OCI-LY7 (cell line): ENCODE measurements at regions not wholly inside any gene's neighbourhood (a gene's known extent, or its start where the extent isn't known, plus 50 kb on each side); places are given as distances from the start of the nearest gene placed in this dataset.

Experiments used
- BruUV-seq: library from RNA; stranded (reverse); fragments of 400-500 nt; replicated peaks from 2 replicates; lab custom pipeline; 2021; lab: Mats Ljungman, UMichigan
- CTCF ChIA-PET: fragments of 300-600 bp; sonication (Branson Sonifier 250); formaldehyde crosslinking; loops from one replicate; lab custom pipeline; 2022; ENCODE audit warnings: antibody characterized with exemption; ENCODE audit not compliant: unreplicated experiment; lab: Charles Lee
- POLR2A ChIA-PET: fragments of 300-600 bp; sonication (Branson Sonifier 250); formaldehyde crosslinking; loops from one replicate; lab custom pipeline; 2022; ENCODE audit warnings: antibody characterized with exemption; lab: Charles Lee
- DNase-seq: peaks from one replicate; pipeline ENCODE4 v3.0.0-alpha.2; 2015; ENCODE audit warnings: low spot score
- H2AFZ ChIP-seq: fragments of 200-600 bp; sonication (generic), shearing (Covaris generic); 2 replicates; pipeline ENCODE4 v1.6.1; 2014; ENCODE audit warnings: mild to moderate bottlenecking, antibody characterized with exemption, low read length, moderate library complexity
- H3K27ac ChIP-seq: fragments of 200-600 bp; sonication (generic); 2 replicates; pipeline ENCODE4 v1.5.1; 2014; ENCODE audit warnings: mixed run types, low read depth, mild to moderate bottlenecking, moderate library complexity, low read length, inconsistent platforms; ENCODE audit not compliant: poor library complexity, severe bottlenecking
- H3K36me3 ChIP-seq: fragments of 200-600 bp; sonication (generic); 2 replicates; pipeline ENCODE4 v1.6.1; 2014; ENCODE audit warnings: mild to moderate bottlenecking, antibody characterized with exemption, low read length, moderate library complexity, mixed read lengths; ENCODE audit not compliant: insufficient read depth
- H3K4me1 ChIP-seq: fragments of 200-600 bp; sonication (generic); 2 replicates; pipeline ENCODE4 v1.5.1; 2014; ENCODE audit warnings: mild to moderate bottlenecking, low read length; ENCODE audit not compliant: insufficient read depth, poor library complexity, severe bottlenecking
- H3K4me2 ChIP-seq: fragments of 200-600 bp; sonication (generic); 2 replicates; pipeline ENCODE4 v1.6.1; 2014; ENCODE audit warnings: mild to moderate bottlenecking, low read length
- H3K4me3 ChIP-seq: fragments of 200-600 bp; sonication (generic); 2 replicates; pipeline ENCODE4 v1.5.1; 2014; ENCODE audit warnings: mild to moderate bottlenecking, low read depth, low read length; ENCODE audit not compliant: poor library complexity, severe bottlenecking
- H3K79me2 ChIP-seq: fragments of 200-600 bp; sonication (generic); 2 replicates; pipeline ENCODE4 v1.6.1; 2016; ENCODE audit warnings: low read depth, mild to moderate bottlenecking, low read length, moderate library complexity, mixed read lengths; ENCODE audit not compliant: insufficient read depth
- H3K9me2 ChIP-seq: fragments of 200-600 bp; sonication (generic); 2 replicates; pipeline ENCODE4 v1.6.1; 2016; ENCODE audit warnings: mild to moderate bottlenecking, low read length, mixed read lengths; ENCODE audit not compliant: insufficient read depth
- H3K9me3 ChIP-seq: fragments of 200-600 bp; sonication (generic); 2 replicates; pipeline ENCODE4 v1.6.1; 2014; ENCODE audit warnings: mild to moderate bottlenecking, mixed run types, low read length, mixed read lengths
- H4K20me1 ChIP-seq: fragments of 200-600 bp; sonication (generic); 2 replicates; pipeline ENCODE4 v1.6.1; 2014; ENCODE audit warnings: mild to moderate bottlenecking, antibody characterized with exemption, low read length, moderate library complexity, mixed read lengths; ENCODE audit not compliant: insufficient read depth
- CTCF ChIP-seq: fragments of 200-600 bp; sonication (generic); conservative IDR thresholded peaks from 2 replicates; pipeline ENCODE4 v1.5.1; 2014; ENCODE audit warnings: mild to moderate bottlenecking, antibody characterized with exemption, low read length, moderate library complexity, mixed read lengths
- EZH2phosphoT487 ChIP-seq: fragments of 200-600 bp; sonication (generic); IDR thresholded peaks from 2 replicates; pipeline ENCODE4 v1.6.1; 2018; ENCODE audit warnings: low read depth, borderline replicate concordance, mild to moderate bottlenecking, mixed run types, antibody characterized with exemption, low read length, moderate library complexity, mixed read lengths
- intact Hi-C: fragments of 100-400 bp; cut with micrococcal nuclease; formaldehyde crosslinking; loops from one replicate; pipeline ENCODE4 v1.10.0; 2022; ENCODE audit not compliant: unreplicated experiment

- Histone ChIP-seq H4K20me1 (no peaks in the 10 kb centered on the region), H3K27ac (no peak overlapping the region), H3K79me2 (no peaks in the 10 kb centered on the region), H3K9me3 (no peaks in the 10 kb centered on the region), H3K4me2 (no peak overlapping the region), H3K36me3 (no peaks in the 10 kb centered on the region), H3K9me2 (no peaks in the 10 kb centered on the region), H2AFZ (no peak overlapping the region), H3K4me1 (no peaks in the 10 kb centered on the region), H3K4me3 (no peak overlapping the region)
- no TSS peak for BruUV-seq
- CTCF ChIA-PET = no interaction called here
- TF ChIP-seq CTCF (no peak), EZH2phosphoT487 (no peak)
- DNase-seq = no peak
- intact Hi-C loops = no loop called here
- POLR2A ChIA-PET = no interaction called here
Measured at GRCh38 chr2:65878011-65878340, 445.6 kb upstream of the SPRED2 start.

- BruUV-seq = no TSS peak
- no peak overlapping the region for H2AFZ ChIP-seq
Measured at GRCh38 chr2:65877331-65878010, 445.1 kb upstream of the SPRED2 start.

More at GRCh38 chr2:65877331-65878010, 445.1 kb upstream of the SPRED2 start:
- H3K4me3 ChIP-seq = no peak overlapping the region
- no peaks in the 10 kb centered on the region for H3K4me1 ChIP-seq
- H4K20me1 ChIP-seq = no peaks in the 10 kb centered on the region
- H3K27ac ChIP-seq = no peak overlapping the region
- H3K4me2 ChIP-seq = no peak overlapping the region
- no peaks in the 10 kb centered on the region for H3K9me2 ChIP-seq
- H3K79me2 ChIP-seq = no peaks in the 10 kb centered on the region
- DNase-seq = no peak
- H3K9me3 ChIP-seq = no peaks in the 10 kb centered on the region
- CTCF ChIA-PET = no interaction called here
- H3K36me3 ChIP-seq = no peaks in the 10 kb centered on the region
- POLR2A ChIA-PET = no interaction called here
- no peak for TF ChIP-seq EZH2phosphoT487
- no peak for TF ChIP-seq CTCF
- intact Hi-C loops = no loop called here
